Stimulated activated CD4-positive, alpha-beta T cell treated with anti-CD3 and anti-CD28 coated beads, Interleukin-12 subunit alpha, Interleukin-12 subunit beta, amount 100 ng/mL, for 4 hours (primary cell): ENCODE measurements at regions not wholly inside any gene's neighbourhood (a gene's known extent, or its start where the extent isn't known, plus 50 kb on each side); places are given as distances from the start of the nearest gene placed in this dataset.
"Not testable (repeated sequence)": the region's sequence is repeated elsewhere in the genome, so short reads cannot be mapped to it uniquely, and the experiment has no call there.

Source experiments
- DNase-seq: peaks from one replicate; pipeline ENCODE4 v3.0.0-alpha.2; 2020

DNA sequence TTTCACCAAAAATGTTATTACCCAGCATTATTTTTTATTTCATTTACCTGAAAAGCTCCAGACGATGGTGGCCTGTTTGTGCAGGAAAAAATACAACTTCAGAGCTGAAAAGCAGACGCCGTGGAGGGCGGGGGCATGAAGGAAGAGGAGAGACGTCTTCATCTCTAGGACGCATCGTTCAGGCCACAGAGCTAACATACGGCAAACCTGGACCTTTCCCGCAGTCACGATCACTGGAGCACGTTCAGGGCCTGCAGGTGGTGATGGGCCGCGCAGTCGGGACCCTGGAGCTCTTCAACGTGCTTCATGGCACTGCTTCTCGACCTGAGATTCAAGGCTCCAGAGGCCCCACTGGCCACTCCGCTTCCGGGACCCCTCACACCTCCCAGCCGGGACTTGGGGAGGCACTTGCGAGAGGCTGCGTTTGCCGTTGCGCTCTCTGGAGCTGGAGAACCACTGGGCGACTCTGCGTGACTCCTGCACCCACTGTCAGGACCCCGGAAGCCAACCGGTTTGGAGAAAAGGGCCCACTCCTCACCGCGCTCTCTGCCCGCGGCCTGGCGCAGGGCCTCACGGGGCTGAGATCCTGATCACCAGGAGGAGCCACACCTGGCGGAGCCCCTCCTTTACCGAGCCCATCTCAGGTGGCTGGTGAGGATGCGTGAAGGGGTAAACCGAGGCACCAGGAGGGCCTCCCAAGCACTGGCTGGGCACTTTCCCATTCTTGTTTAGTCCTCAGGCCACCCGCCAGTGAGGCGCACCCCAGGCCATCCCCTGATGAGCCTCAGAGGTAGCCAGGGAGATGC is 164.4 kb upstream of the AFDN start:
- no peak for DNase-seq

DNA sequence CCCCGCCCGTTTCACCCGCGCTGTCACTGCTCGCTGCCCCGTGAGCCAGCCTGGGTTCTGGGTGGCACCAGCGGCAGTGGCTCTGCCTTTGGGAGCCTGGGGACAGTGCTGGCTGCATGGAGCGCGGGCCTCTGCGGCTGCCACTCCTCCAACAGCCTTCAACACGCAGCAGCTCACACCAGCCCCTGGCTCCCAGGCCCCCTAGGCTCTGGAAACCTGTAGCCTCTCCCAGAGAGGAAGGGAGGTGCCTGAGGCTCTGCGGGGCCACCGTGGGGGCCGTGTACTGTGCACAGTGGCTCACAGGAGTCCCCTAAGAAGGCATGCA is 163.9 kb upstream of the AFDN start:
- no peak for DNase-seq

DNA sequence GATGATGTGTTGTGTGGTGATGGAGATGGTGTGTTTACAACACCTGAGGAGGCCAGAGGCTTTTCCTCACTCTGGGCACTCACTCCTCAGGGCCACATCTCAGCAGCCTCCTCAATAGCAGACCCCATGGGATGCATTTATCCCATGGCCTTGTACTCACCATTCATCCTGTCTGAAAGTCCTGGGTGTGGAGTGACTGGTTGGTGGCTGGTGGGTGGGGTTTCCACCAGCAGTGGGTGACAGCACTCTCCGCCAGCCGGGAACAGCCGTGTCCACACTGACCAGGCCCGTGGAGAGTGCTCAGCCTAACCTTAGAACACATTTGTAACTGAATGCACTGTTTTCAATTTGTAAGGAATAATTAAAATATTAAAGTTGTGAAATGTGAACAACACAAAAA is 163.4 kb upstream of the AFDN start:
- DNase-seq, result no peak

DNA sequence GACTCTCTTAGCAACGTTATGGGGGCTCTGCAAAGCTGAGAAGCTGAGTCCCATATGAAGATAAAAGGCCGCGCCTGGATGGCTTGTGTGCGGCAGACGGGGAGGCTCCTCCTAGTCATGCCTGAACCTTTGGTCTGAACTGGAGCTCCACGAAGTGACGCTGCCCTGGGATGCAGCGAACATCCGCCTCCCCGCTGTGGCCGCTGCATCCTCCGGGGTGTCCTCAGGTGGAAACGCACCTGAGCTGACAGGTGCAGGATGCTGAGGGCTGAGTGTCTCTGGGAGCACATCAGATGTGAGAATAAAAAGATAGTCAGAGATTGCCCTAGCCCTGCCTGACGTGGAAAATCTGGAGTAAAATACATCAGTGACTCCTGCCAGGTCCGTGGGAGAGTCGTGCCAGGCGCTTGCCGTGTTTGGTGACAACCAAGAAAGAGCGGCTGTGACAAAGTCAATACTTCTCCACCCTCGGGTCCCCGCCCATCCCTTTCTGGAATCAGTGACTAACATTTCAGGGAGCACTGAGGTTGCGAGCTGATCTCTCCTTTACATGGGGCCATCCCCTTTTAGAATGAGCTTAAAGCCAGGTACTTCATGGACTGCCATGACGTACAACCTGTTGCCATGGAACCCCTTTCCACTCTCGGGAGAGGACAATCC is 162.8 kb upstream of the AFDN start:
- DNase-seq, result no peak

- no peak for DNase-seq
Observed at GRCh38 chr6:167664678-167665660, 161.7 kb upstream of the AFDN start.

- DNase-seq, result no peak
Observed at GRCh38 chr6:167665698-167666330, 160.9 kb upstream of the AFDN start.

DNA sequence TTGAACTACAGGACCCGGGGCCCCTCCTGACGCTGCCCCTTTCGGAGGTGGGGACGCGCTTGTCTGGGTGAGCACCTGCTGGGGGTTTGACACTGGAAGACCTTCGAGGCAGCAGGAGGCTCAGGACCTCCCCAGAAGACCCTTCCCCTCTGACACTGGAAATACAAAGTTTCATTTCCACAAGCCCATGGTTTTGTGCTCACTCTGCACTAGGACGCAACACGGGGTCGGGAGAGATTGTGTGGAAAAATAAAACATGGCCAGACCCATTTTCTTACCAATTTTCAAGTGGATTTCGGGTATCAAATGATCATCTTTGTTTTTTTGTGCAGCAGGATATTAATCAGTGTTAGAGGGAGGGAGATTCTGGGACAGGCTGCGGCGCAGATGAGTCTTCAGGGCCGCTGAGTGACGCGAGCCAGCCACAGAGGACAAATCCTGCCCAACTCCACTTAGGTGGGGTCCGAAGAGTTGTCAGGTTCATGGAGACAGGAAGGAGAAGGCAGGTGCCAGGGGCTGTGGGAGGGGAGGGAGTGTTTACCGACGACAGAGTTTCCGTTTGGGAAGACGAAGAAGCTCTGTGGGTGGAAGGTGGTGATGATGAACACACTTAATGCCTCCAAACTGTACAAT is 160.0 kb upstream of the AFDN start:
- no peak for DNase-seq

DNA sequence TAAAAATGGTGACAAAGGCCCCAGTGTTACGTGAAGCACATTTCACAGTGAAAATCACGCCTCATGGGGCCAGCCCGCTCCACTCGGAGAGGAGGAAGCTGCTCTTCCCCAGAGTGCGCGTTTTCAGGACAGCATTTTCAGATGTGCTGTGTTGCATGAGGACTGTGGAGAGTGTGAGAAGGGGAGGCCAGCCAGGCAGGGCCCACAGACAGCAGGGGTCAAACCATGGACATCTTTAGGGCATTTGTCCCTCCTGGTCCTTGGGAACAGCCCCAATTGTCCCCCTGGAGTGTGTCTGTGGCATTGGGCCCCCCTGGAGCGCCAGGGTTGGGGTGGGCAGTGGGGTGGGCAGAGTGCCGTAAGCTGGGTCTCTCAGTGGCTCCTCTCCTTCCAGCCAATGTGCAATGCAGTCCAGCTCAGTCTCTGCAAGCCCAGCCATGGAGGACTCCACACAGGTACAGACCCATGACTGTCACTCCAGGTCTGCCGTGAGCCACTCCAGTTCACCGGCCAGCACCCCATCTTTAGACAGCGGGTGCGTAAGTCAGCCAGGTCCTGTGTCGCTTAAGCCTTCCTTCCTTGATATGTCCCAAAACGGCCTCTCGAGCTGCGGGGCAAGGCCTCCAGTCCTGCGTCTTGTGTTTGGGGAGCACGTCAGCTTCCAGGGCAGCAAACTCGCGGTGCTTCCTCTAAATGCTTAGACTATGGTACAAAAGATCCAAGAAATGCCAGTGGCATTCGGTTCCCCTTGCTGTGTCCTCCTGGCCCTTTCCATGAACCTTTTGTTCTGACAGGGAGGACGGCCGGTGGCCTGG is 159.3 kb upstream of the AFDN start:
- DNase-seq, result no peak

GRCh38 chr6:167668019-167668753 is 158.5 kb upstream of the AFDN start:
- no peak for DNase-seq

- no peak for DNase-seq
Observed at GRCh38 chr6:167668754-167669552, 157.8 kb upstream of the AFDN start.

- DNase-seq, result no peak
Observed at GRCh38 chr6:167669553-167669849, 157.2 kb upstream of the AFDN start.

DNA sequence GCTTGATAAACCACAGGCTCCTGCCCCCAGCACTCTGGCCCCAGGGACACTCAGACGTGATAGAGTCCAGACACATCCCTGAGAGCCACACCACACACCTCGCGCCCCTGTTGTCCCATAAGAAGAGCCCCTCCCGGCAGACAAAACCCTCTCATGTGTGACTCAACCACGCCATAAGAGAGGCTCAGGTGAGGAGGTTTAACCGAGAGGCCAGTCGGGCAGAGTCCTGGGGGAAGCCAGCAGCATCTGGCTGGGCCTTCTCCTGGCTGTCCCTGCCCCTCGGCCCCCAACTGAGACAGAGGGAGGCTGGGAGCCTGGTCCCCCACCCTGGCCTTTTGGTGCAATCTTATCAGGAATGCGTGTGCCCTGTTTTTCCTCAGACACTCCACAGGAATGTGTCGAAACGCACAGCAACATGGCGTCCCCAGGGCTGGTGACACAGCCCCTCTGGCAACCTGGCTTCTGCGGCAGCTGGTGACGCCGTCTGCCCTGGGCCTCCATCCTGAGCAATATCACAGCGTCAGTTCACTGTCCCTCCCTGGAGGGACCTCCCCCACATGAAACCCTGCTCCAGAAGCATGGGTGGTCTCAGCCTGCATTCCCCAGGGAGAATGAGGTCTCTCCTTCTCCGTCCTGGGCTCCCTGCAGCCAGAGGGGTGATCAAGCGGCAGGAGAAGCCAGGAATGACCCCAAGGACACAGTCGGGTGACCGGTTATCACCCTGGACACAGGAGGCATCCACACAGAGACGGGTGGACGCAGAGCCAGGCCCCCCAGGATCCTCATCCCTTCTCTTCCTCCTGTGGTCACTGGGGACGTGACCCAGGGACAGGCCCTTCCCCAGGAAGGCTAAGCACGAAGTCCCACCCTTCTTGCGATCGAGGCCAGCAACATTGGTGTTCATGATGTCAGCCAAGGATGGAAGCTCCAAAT is 156.6 kb upstream of the AFDN start:
- DNase-seq, result no peak

DNA sequence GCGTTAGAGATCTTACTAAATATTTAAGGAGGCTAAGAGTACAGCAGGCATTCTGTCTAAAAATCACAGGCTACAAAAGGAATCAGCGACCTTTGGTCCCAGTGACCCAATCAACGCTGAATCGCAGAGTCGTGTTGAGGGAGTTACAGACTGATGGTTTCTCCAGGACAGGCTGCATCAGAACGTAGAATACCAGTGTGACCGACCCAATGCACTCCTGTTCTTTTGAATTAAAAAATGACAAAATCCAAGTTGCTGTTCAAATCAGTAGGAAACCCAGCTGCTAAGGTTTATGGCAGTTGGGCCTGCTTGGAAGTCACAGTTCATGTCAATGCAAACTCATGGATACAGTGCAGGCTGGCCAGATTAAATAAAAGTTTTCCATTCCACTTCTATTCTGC is 155.8 kb upstream of the AFDN start:
- no peak for DNase-seq

DNA sequence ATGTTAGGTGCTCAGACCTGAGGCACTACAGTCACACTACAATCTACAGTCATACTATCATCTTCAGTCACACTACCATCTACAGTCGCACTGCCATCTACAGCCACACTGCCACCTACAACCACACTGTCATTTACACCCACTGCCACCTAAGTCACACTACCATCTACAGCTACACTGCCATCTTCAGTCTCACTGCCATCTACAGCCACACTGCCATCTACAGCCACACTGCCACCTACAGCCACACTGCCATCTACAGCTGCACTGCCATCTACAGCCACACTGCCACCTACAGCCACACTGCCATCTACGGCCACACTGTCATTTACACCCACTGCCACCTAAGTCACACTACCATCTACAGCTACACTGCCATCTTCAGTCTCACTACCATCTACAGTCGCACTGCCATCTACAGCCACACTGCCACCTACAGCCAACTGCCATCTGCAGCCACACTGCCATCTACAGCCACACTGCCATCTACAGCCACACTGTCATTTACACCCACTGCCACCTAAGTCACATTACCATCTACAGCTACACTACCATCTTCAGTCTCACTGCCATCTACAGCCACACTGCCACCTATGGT is 155.2 kb upstream of the AFDN start:
- not testable (repeated sequence) for DNase-seq

DNA sequence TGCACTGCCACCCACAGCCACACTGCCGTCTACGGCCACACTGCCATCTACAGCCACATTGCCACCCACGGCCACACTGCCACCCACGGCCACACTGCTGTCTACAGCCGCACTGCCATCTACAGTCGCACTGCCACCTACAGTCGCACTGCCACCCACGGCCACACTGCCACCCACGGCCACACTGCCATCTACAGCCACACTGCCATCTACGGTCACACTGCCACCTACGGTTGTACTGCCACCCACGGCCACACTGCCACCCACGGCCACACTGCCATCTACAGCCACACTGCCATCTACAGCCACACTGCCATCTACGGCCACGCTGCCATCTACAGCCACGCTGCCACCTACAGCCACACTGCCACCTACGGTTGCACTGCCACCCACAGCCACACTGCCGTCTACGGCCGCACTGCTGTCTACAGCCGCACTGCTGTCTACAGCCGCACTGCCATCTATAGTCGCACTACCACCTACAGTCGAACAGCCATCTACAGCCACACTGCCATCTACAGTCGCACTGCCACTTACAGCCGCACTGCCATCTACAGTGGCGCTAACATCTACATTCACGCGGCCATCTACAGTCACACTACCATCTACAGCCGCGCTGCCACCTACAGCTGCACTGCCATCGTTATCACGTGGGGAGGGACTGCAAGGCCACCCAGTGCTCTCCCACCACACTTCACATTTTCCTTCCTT is 154.6 kb upstream of the AFDN start:
- no peak for DNase-seq

DNA sequence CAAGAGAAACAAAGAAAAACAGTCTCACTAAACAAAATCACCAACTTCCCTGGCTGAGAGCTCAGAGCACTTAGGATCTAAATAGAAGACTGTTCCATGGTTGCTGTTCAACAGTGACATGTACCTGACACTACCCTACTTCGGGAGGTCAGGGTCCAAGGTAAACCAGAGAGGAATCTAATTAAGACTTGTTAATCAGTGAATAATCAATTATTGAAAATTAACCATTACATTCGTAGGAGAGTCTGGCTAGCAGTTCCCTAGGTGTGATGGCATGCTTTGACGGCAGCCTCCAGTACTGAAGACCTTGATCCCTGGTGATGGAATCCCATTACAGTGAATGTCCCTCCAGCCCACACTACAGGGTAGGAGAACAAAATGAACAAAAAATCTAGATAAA is 154.0 kb upstream of the AFDN start:
- DNase-seq, result no peak

DNA sequence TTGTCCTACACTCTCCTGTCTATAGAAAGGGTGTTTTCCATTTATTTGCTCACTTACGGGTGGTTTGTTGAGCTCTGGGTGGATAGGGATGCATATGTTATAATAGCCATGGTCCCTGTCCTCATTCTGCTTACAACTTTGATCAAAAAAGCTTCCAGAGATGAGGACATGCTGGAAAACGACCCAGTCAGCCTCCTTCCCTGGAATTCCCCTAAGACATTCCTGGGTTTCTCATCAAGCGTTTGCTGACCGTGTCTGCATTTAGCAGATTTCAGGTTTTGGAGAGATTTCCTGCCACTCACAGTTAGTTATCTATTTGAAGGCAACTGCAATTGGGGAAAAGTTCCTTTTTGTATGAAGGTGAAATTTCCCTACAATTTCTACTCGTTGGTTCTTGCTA is 152.8 kb upstream of the AFDN start:
- no peak for DNase-seq

DNA sequence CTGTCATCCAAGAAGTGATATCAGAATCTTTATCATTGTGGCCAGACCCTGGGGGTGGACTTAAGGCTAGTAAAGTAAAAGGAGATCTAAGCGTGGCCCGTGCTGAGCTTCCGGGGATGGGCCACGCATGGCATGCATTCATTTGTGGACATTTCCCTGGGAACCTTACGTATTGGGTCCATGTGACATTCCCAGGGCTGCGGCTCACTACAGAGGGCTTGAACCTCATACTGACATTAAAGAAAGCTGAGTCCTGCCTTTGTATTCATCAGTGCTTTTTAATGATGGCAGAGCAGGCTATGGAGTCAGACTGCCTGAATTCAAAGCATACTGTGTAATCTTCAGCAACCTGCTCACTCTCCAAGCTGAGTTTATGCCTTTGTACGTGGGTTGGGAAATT is 152.2 kb upstream of the AFDN start:
- DNase-seq, result no peak
